Fibroblast of the aortic adventitia (primary cell): ENCODE measurements at regions not wholly inside any gene's neighbourhood (a gene's known extent, or its start where the extent isn't known, plus 50 kb on each side); places are given as distances from the start of the nearest gene placed in this dataset.

Experiments used
- DNase-seq: peaks from one replicate; pipeline ENCODE4 v3.0.0-alpha.2; 2010; ENCODE audit warnings: low read depth
- H3K4me3 ChIP-seq: 2 replicates; pipeline ENCODE4 v1.5.1; 2011; ENCODE audit warnings: low read depth, mild to moderate bottlenecking, control low read depth, low read length, moderate library complexity
- TF ChIP-seq, protein P1 (sequence below): IDR thresholded peaks from 2 replicates; pipeline ENCODE4 v1.5.1; 2011; ENCODE audit warnings: mild to moderate bottlenecking, low read length, control low read depth, inconsistent platforms; ENCODE audit not compliant: insufficient read depth

DNA sequence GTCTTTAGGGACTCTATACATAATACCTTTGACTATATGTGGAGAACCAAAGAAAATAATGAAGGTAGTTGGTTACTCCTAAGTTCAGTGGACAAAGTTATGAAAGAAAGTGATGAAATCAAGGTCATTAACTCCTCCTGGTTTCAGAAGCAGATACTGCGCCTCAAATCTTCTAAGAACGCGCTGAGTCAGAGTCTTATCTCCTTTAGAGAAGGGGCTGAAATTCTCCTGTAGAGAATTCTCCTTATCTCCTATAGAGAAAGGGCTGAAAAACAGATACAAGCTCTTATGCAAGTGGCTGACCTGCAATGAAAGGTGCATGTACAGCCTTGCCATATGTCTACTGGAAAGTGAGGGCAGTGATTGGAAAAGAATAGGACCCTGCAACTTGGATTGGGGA, 824.2 kb downstream of the NSUN3 start:
- no peak overlapping the region for H3K4me3 ChIP-seq
- no peak for DNase-seq

DNA sequence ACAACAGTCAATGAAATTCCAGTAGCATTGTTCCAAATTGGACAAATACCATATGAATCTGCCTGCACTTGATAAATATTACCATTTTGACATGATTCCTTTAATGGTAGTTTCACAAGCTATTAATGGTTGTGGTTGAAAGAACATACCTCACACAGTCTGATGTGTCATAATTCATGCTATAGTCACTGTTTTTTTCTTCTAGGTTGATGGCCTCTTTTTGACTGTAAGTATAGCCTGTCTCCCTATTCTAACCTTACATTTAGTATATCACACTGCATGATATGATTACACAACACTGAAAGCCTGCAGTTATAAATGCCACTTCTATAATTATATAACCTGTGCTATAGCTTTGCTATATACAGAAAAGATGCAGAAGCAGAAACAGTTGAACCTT, 834.1 kb downstream of the NSUN3 start:
- TF ChIP-seq, protein P1, sequence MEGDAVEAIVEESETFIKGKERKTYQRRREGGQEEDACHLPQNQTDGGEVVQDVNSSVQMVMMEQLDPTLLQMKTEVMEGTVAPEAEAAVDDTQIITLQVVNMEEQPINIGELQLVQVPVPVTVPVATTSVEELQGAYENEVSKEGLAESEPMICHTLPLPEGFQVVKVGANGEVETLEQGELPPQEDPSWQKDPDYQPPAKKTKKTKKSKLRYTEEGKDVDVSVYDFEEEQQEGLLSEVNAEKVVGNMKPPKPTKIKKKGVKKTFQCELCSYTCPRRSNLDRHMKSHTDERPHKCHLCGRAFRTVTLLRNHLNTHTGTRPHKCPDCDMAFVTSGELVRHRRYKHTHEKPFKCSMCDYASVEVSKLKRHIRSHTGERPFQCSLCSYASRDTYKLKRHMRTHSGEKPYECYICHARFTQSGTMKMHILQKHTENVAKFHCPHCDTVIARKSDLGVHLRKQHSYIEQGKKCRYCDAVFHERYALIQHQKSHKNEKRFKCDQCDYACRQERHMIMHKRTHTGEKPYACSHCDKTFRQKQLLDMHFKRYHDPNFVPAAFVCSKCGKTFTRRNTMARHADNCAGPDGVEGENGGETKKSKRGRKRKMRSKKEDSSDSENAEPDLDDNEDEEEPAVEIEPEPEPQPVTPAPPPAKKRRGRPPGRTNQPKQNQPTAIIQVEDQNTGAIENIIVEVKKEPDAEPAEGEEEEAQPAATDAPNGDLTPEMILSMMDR: no peak
- no peak for DNase-seq
- no peak overlapping the region for H3K4me3 ChIP-seq

More for the DNA sequence above, 824.2 kb downstream of the NSUN3 start:
- TF ChIP-seq, protein P1: no peak

DNA sequence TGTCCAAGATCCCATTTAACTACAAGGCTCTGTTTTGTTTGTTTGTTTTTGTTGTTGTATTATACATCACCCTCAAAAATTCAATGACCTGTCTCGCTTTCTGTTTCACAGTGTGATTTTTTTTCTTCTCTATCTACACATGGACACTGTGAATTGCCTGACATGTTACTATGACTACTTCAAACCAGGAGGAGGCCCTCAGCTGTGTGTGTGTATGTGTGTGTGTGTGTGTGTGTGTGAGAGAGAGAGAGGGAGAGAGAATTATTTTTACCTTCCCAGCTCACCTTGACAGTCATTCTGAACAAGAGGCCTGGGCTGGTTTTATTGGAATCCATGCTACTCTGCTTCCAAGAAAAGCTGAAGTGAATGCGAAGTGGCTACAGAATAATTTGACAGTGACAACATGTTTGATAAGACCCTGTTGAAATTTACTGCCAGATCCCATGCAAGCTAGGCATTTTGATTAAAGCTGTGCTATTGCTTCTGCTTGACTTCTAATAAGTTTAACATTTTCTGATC, 841.4 kb downstream of the NSUN3 start:
- TF ChIP-seq, protein P1: no peak
- H3K4me3 ChIP-seq: no peak overlapping the region
- no peak for DNase-seq

DNA sequence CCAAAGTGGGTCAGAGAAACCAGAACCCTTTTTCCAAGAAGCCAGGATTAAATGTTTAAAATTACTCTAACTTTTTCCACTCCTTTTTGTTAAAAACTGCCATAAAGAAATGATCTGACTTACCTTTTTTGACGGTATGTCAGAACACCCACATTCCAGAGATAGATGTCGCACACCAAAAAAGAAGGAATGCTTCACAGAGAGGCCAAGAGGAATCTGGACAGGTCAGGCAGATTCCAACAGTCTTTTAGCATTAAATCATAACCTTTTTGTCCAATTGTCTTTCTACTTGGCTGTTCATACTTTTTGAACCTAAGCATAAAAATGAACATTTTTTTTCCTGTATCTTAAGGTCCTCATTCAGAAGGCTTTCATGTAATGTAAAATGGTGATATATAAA, 846.9 kb downstream of the NSUN3 start:
- TF ChIP-seq, protein P1: no peak

DNA sequence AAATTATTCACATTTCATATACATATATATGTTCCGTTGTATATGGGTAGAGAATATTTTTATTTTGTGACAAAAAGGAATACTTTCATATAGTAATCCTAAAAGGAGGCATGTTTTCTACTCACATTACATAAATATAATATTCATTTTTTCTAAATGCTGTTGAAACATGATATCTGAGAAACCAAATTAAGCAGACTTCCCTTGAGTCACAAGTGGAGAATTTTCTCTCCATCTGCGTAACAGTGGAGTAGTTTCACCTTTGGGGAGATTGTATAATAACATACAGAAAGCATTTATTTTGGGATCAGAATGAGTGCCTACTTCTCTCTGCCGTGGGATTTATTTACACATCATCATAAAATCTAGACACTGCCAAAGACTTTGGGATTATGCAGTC, 849.8 kb downstream of the NSUN3 start:
- no peak overlapping the region for H3K4me3 ChIP-seq
- TF ChIP-seq, protein P1: no peak
- no peak for DNase-seq

More for the DNA sequence above, 846.9 kb downstream of the NSUN3 start:
- no peak overlapping the region for H3K4me3 ChIP-seq
- no peak for DNase-seq

DNA sequence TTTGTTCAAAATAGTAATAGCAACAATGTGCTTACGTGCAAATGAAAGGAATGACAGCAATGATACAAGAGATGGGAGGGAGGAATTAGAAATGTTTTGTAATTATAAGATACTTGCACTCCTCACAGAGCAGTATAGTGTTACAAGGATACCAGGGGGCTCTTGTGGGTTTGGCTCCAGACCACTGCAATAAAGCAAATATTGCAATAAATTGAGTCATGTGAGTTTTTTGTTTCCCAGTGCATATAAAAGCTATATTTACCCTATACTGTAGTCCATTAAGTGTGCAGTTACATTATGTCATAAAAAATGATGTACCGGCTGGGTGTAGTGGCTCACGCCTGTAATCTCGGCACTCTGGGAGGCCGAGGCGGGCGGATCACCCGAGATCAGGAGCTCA, 864.3 kb downstream of the NSUN3 start:
- no peak for DNase-seq
- TF ChIP-seq, protein P1: no peak
- no peak overlapping the region for H3K4me3 ChIP-seq

DNA sequence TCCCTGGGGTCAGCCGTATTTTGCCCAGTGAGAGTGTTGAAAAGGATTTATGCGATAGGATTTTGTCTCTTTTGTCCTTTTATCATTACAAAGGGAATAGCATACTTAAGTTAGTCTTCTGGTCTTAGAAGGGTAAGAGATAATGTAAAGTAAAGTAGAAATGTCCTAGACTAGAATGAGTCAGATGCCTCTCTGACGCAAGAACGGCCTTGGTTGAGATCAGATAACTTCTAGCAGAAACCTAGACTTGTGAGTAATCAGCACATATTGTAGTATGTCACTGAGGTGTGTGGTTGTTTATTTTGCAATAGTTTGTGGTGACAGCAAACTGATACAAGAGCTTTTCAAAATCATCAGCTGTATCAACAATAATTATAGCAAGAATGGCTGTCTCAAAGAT, 866.1 kb downstream of the NSUN3 start:
- TF ChIP-seq, protein P1: no peak
- H3K4me3 ChIP-seq: no peak overlapping the region
- no peak for DNase-seq
